H1 (cell line): ENCODE measurements at regions not wholly inside any gene's neighbourhood (a gene's known extent, or its start where the extent isn't known, plus 50 kb on each side); places are given as distances from the start of the nearest gene placed in this dataset.

Experiments used
- CTCF ChIA-PET: fragments of 300-600 bp; sonication (Branson Sonifier 250); formaldehyde crosslinking; loops from one replicate; lab custom pipeline; 2021; ENCODE audit not compliant: partially characterized antibody; lab: Charles Lee
- POLR2A ChIA-PET: fragments of 300-600 bp; sonication (Branson Sonifier 250); formaldehyde crosslinking; loops from one replicate; lab custom pipeline; 2021; ENCODE audit warnings: inconsistent platforms; ENCODE audit not compliant: partially characterized antibody; lab: Charles Lee
- DNase-seq, 2 experiments: peaks; one replicate each; pipeline versions ENCODE4 v3.0.0 to v3.0.0-alpha.2; 2010 to 2022; ENCODE audit warnings: low spot score in 2 of 2, low read depth in 1 of 2, mixed read lengths in 1 of 2
- FAIRE-seq: peaks from 2 replicates; lab custom pipeline; 2011; peaks lifted over from hg19 to GRCh38; lab: Jason Lieb, UNC
- H2AFZ ChIP-seq: 2 replicates; pipeline ENCODE4 v1.8.1; 2012; ENCODE audit warnings: low read length, inconsistent platforms
- H2AK5ac ChIP-seq: 2 replicates; pipeline ENCODE4 v1.6.1; 2013; ENCODE audit warnings: low read depth, low read length
- H2BK120ac ChIP-seq: replicated peaks from 2 replicates; pipeline ENCODE3; 2013; ENCODE audit warnings: low read depth, low read length, inconsistent platforms
- H2BK12ac ChIP-seq: 2 replicates; pipeline ENCODE4 v1.6.1; 2013; ENCODE audit warnings: low read depth, low read length
- H2BK15ac ChIP-seq: 2 replicates; pipeline ENCODE4 v1.6.1; 2013; ENCODE audit warnings: low read length
- H2BK20ac ChIP-seq: 2 replicates; pipeline ENCODE4 v1.6.1; 2013; ENCODE audit warnings: low read length
- H2BK5ac ChIP-seq: 2 replicates; pipeline ENCODE4 v1.6.1; 2013; ENCODE audit warnings: low read depth, low read length
- H3K14ac ChIP-seq: 2 replicates; pipeline ENCODE4 v1.6.1; 2013; ENCODE audit warnings: inconsistent platforms; ENCODE audit not compliant: insufficient read length
- H3K18ac ChIP-seq: 2 replicates; pipeline ENCODE4 v1.6.1; 2013; ENCODE audit warnings: low read length; ENCODE audit errors: extremely low read depth
- H3K23ac ChIP-seq: 2 replicates; pipeline ENCODE4 v1.6.1; 2013; ENCODE audit warnings: inconsistent platforms; ENCODE audit not compliant: insufficient read length
- H3K23me2 ChIP-seq: 2 replicates; pipeline ENCODE4 v1.6.1; 2013; ENCODE audit warnings: low read depth, low read length
- H3K27ac ChIP-seq: 2 replicates; pipeline ENCODE4 v1.6.1; 2011; ENCODE audit warnings: low read depth, low read length, inconsistent platforms
- H3K27me3 ChIP-seq, 4 experiments: replicated peaks in 1 of 4; 1 replicate in 1 of 4; 2 replicates in 3 of 4; pipeline versions ENCODE4 v1.6.1 to v1.8.1; 2011 to 2013; ENCODE audit warnings: low read length in 3 of 4, mild to moderate bottlenecking in 3 of 4, inconsistent platforms in 2 of 4, mixed read lengths in 2 of 4, moderate library complexity in 1 of 4; ENCODE audit not compliant: control insufficient read depth in 3 of 4, insufficient read depth in 3 of 4; ENCODE audit errors: extremely low read depth in 1 of 4
- H3K36me3 ChIP-seq, 4 experiments: 2 replicates each; pipeline versions ENCODE4 v1.6.1 to v1.8.1; 2011 to 2013; ENCODE audit warnings: mild to moderate bottlenecking in 4 of 4, low read length in 3 of 4, moderate library complexity in 2 of 4, control low read depth in 1 of 4, inconsistent platforms in 1 of 4; ENCODE audit not compliant: insufficient read depth in 4 of 4, control insufficient read depth in 2 of 4
- H3K4ac ChIP-seq: replicated peaks from 2 replicates; pipeline ENCODE3; 2013; ENCODE audit warnings: low read length, low read depth, mixed read lengths, inconsistent platforms; ENCODE audit not compliant: insufficient read length
- H3K4me1 ChIP-seq, 4 experiments: replicated peaks in 1 of 4; 1 replicate in 1 of 4; 2 replicates in 3 of 4; pipeline versions ENCODE4 v1.6.1 to v1.8.1; 2011 to 2013; ENCODE audit warnings: low read length in 3 of 4, inconsistent platforms in 2 of 4, mixed read lengths in 1 of 4; ENCODE audit not compliant: insufficient read depth in 4 of 4, control insufficient read depth in 3 of 4
- H3K4me2 ChIP-seq, 2 experiments: 2 replicates each; pipeline versions ENCODE4 v1.6.1 to v1.8.1; 2011 to 2013; ENCODE audit warnings: low read depth in 2 of 2, low read length in 2 of 2, control low read depth in 1 of 2, inconsistent platforms in 1 of 2, mild to moderate bottlenecking in 1 of 2; ENCODE audit not compliant: insufficient read depth in 1 of 2
- H3K4me3 ChIP-seq, 4 experiments: fragments of 200-600, 300-600 bp in 1 of 4; sonication (generic), shearing (Covaris generic), sonication (Bioruptor Twin) in 1 of 4; 2 replicates each; pipeline versions ENCODE4 v1.5.1 to v1.8.1; 2011 to 2016; ENCODE audit warnings: low read length in 4 of 4, low read depth in 3 of 4, control low read depth in 2 of 4, inconsistent platforms in 2 of 4, mild to moderate bottlenecking in 2 of 4, mixed read lengths in 1 of 4, moderate library complexity in 1 of 4; ENCODE audit not compliant: insufficient read depth in 2 of 4; ENCODE audit errors: extremely low read depth in 1 of 4
- H3K56ac ChIP-seq: replicated peaks from 2 replicates; pipeline ENCODE3; 2013; ENCODE audit warnings: low read depth, mild to moderate bottlenecking, mixed read lengths, low read length, inconsistent platforms; ENCODE audit not compliant: insufficient read length
- H3K79me1 ChIP-seq: 2 replicates; pipeline ENCODE4 v1.6.1; 2013; ENCODE audit warnings: low read depth, low read length, control low read depth
- H3K79me2 ChIP-seq, 2 experiments: 2 replicates each; pipeline versions ENCODE4 v1.6.1 to v1.8.1; 2012 to 2013; ENCODE audit warnings: low read length in 2 of 2, mild to moderate bottlenecking in 2 of 2, inconsistent platforms in 1 of 2; ENCODE audit not compliant: insufficient read depth in 2 of 2, control insufficient read depth in 1 of 2
- H3K9ac ChIP-seq, 4 experiments: replicated peaks in 1 of 4; 1 replicate in 1 of 4; 2 replicates in 3 of 4; pipeline versions ENCODE4 v1.6.1 to v1.8.1; 2011 to 2013; ENCODE audit warnings: low read depth in 3 of 4, low read length in 3 of 4, control low read depth in 2 of 4, mild to moderate bottlenecking in 2 of 4, moderate library complexity in 2 of 4, inconsistent platforms in 1 of 4; ENCODE audit errors: extremely low read depth in 1 of 4
- H3K9me3 ChIP-seq, 2 experiments: 2 replicates each; pipeline versions ENCODE4 v1.6.1 to v1.8.1; 2012 to 2013; ENCODE audit warnings: mild to moderate bottlenecking in 2 of 2, moderate library complexity in 2 of 2, control low read depth in 1 of 2, inconsistent platforms in 1 of 2, low read depth in 1 of 2, low read length in 1 of 2, mixed read lengths in 1 of 2; ENCODE audit not compliant: insufficient read depth in 2 of 2
- H4K20me1 ChIP-seq, 2 experiments: replicated peaks in 1 of 2; 2 replicates each; pipeline versions ENCODE3 to v1.8.1; 2011 to 2013; ENCODE audit warnings: inconsistent platforms in 2 of 2, low read length in 2 of 2, mild to moderate bottlenecking in 1 of 2; ENCODE audit not compliant: insufficient read depth in 2 of 2, control insufficient read depth in 1 of 2
- H4K5ac ChIP-seq: 2 replicates; pipeline ENCODE4 v1.6.1; 2013; ENCODE audit warnings: low read length, low read depth, mixed read lengths, inconsistent platforms; ENCODE audit not compliant: insufficient read length
- H4K8ac ChIP-seq: 2 replicates; pipeline ENCODE4 v1.8.0; 2013; ENCODE audit warnings: mild to moderate bottlenecking, moderate library complexity, low read length, inconsistent platforms; ENCODE audit not compliant: insufficient read depth; ENCODE audit errors: extremely low read depth
- H4K91ac ChIP-seq: replicated peaks from 2 replicates; pipeline ENCODE3; 2013; ENCODE audit warnings: low read length, mixed read lengths, inconsistent platforms; ENCODE audit not compliant: insufficient read length
- CHD1 ChIP-seq: IDR thresholded peaks from 2 replicates; pipeline ENCODE4 v1.6.1; 2012; ENCODE audit warnings: low read depth, low read length, improper control_type of control experiment
- CHD2 ChIP-seq: IDR thresholded peaks from 2 replicates; pipeline ENCODE4 v1.6.1; 2012; ENCODE audit warnings: low read length, improper control_type of control experiment
- CREB1 ChIP-seq: IDR thresholded peaks from 2 replicates; pipeline ENCODE4 v1.6.1; 2012; ENCODE audit warnings: inconsistent platforms
- EGR1 ChIP-seq: IDR thresholded peaks from 2 replicates; pipeline ENCODE4 v1.6.1; 2011; ENCODE audit warnings: low read depth, low read length, borderline replicate concordance
- EP300 ChIP-seq, 2 experiments: IDR thresholded peaks; 1 replicate in 1 of 2; 2 replicates in 1 of 2; pipeline ENCODE4 v1.6.1; 2011 to 2012; ENCODE audit warnings: low read depth in 2 of 2, low read length in 2 of 2, mild to moderate bottlenecking in 2 of 2, borderline replicate concordance in 1 of 2, inconsistent platforms in 1 of 2, moderate library complexity in 1 of 2
- KDM1A ChIP-seq: fragments of 200-600, 300-600 bp; sonication (generic); IDR thresholded peaks from 2 replicates; pipeline ENCODE4 v1.7.1; 2016; ENCODE audit warnings: mild to moderate bottlenecking, low read length, borderline replicate concordance
- KDM4A ChIP-seq: IDR thresholded peaks from one replicate; pipeline ENCODE4 v1.7.1; 2012; ENCODE audit warnings: low read depth, mild to moderate bottlenecking, moderate library complexity, low read length, inconsistent platforms; ENCODE audit not compliant: severe bottlenecking
- MAFK ChIP-seq: IDR thresholded peaks from 2 replicates; pipeline ENCODE4 v1.6.1; 2012; ENCODE audit warnings: low read depth, mild to moderate bottlenecking, improper control_type of control experiment, low read length
- RAD21 ChIP-seq, 2 experiments: IDR thresholded peaks in 1 of 2; conservative IDR thresholded peaks in 1 of 2; 2 replicates each; pipeline ENCODE4 v1.6.1; 2011; ENCODE audit warnings: low read depth in 2 of 2, low read length in 2 of 2, improper control_type of control experiment in 1 of 2, inconsistent platforms in 1 of 2, mild to moderate bottlenecking in 1 of 2, moderate library complexity in 1 of 2
- RNF2 ChIP-seq: fragments of 200-900, 300-1000 bp; sonication (generic); IDR thresholded peaks from 2 replicates; pipeline ENCODE4 v1.7.1; 2016; ENCODE audit warnings: borderline replicate concordance, low read depth, mild to moderate bottlenecking, antibody characterized with exemption, low read length; ENCODE audit not compliant: poor library complexity, severe bottlenecking; ENCODE audit errors: missing control alignments
- RXRA ChIP-seq: IDR thresholded peaks from 2 replicates; pipeline ENCODE4 v1.6.1; 2011; ENCODE audit warnings: low read depth, mild to moderate bottlenecking, low read length, moderate library complexity; ENCODE audit not compliant: insufficient read depth
- SP1 ChIP-seq: IDR thresholded peaks from 2 replicates; pipeline ENCODE4 v1.6.1; 2011; ENCODE audit warnings: low read depth, low read length
- SP4 ChIP-seq: IDR thresholded peaks from 2 replicates; pipeline ENCODE4 v1.6.1; 2012; ENCODE audit warnings: low read length, inconsistent platforms
- TAF1 ChIP-seq: IDR thresholded peaks from 2 replicates; pipeline ENCODE4 v1.6.1; 2011; ENCODE audit warnings: mild to moderate bottlenecking, low read depth, low read length
- ZNF274 ChIP-seq: IDR thresholded peaks from 2 replicates; pipeline ENCODE4 v1.7.0; 2012; ENCODE audit warnings: low read length, borderline replicate concordance; ENCODE audit errors: extremely low read depth
- WGBS, 2 experiments: shearing (Covaris generic) in 1 of 2; methylation state at CpG; one replicate each; pipeline versions ENCODE4 v1.1.6 to v1.1.7; 2013 to 2015; ENCODE audit warnings: low lambda C conversion rate in 2 of 2, mixed read lengths in 2 of 2, inconsistent platforms in 1 of 2, low coverage in 1 of 2, missing lambda C conversion rate in 1 of 2; ENCODE audit not compliant: insufficient replicate concordance in 2 of 2, insufficient coverage in 1 of 2, insufficient read length in 1 of 2; ENCODE audit errors: extremely low coverage in 1 of 2, missing lambda C conversion rate in 1 of 2; 5-methylcytosine and 5-hydroxymethylcytosine counted together

GRCh38 chr20:23195636-23196035, 109.5 kb upstream of the CD93 start:
- CTCF ChIA-PET, result interaction anchor here (0.9 kb wide), 2 partner anchors 14 to 30 kb away, joined by 3 read pairs; no protein-coding TSS in a partner anchor
- H3K23me2 ChIP-seq, result no peaks in the 10 kb centered on the region
- no peak overlapping the region for H3K4me3 ChIP-seq
- H3K56ac ChIP-seq, result no peak overlapping the region
- no peak overlapping the region for H4K8ac ChIP-seq
- no peak overlapping the region for H2BK12ac ChIP-seq
- POLR2A ChIA-PET, result no interaction called here
- FAIRE-seq, result no peak
- no peaks in the 10 kb centered on the region for H3K27me3 ChIP-seq
- no peak overlapping the region for H2BK15ac ChIP-seq
- no peak overlapping the region for H3K9ac ChIP-seq
- no peak for DNase-seq
- H4K5ac ChIP-seq, result no peak overlapping the region
- no peak overlapping the region for H3K14ac ChIP-seq
- no peaks in the 10 kb centered on the region for H3K79me1 ChIP-seq
- no peak overlapping the region for H3K18ac ChIP-seq
- no peak overlapping the region for H3K4ac ChIP-seq
- H3K79me2 ChIP-seq, result no peaks in the 10 kb centered on the region
- 100% methylated on average over 1 of the region's 1 CpG; no CpG with 5 or more reads in 1 of the 2 experiments for WGBS, 2 experiments
- H2BK5ac ChIP-seq, result no peak overlapping the region
- H2AFZ ChIP-seq, result no peak overlapping the region
- H2BK20ac ChIP-seq, result no peak overlapping the region
- H2BK120ac ChIP-seq, result no peak overlapping the region
- H3K36me3 ChIP-seq, result no peaks in the 10 kb centered on the region
- no peaks in the 10 kb centered on the region for H3K4me1 ChIP-seq
- H2AK5ac ChIP-seq, result no peak overlapping the region
- no peaks in the 10 kb centered on the region for H4K20me1 ChIP-seq
- no peak overlapping the region for H4K91ac ChIP-seq
- no peaks in the 10 kb centered on the region for H3K9me3 ChIP-seq
- no peak overlapping the region for H3K27ac ChIP-seq
- no peak overlapping the region for H3K23ac ChIP-seq
- no peak overlapping the region for H3K4me2 ChIP-seq
- TF ChIP-seq CHD1 (no peak), KDM1A (no peak), RXRA (no peak), EP300 (IDR thresholded peaks at IDR 0.05; ENCODE audit: borderline replicate concordance in 1 of 2, low read depth in 2 of 2, low read length in 2 of 2) (no peak), RAD21 (IDR thresholded peaks at IDR 0.05 in 1 of 2, conservative IDR thresholded peaks at IDR 0.05 in 1 of 2; ENCODE audit: low read depth in 2 of 2, low read length in 2 of 2) (no peak), KDM4A (no peak), SP1 (no peak), SP4 (no peak), RNF2 (no peak), ZNF274 (no peak), CREB1 (no peak), MAFK (no peak), CHD2 (no peak), TAF1 (no peak), EGR1 (no peak)
